ENCODE measurements at regions not wholly inside any gene's neighbourhood (a gene's known extent, or its start where the extent isn't known, plus 50 kb on each side); places are given as distances from the start of the nearest gene placed in this dataset.

DNA sequence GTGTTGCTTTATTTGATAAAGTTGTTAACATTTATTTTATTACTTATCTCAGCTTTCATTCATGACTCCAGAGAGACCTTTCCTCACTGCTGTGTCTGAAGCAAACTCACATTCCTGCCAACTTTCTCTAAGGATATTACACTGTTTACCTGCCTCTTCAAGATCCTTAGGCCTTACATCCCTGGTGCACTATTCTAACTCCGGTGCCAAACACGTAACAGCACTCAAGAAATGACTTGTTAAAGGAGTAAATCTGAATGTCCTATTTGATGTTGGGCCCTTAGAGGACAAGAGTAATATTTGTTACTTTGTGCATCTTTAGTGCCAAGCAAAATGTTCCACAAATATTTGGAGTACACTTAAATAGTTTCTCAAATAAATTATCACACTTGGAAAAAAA, 324.1 kb upstream of the FLRT2 start:
- Mint-ChIP-seq H3K27ac (no peak overlapping the region), H3K4me1 (ENCODE audit: low read depth) (no peaks in the 10 kb centered on the region), H3K27me3 (no peaks in the 10 kb centered on the region), H3K9me3 (peaks cover 10% of the 10 kb centered on the region), H3K36me3 (ENCODE audit: low read depth) (no peaks in the 10 kb centered on the region), H3K4me3 (no peak overlapping the region)
- TF ChIP-seq, protein P1, sequence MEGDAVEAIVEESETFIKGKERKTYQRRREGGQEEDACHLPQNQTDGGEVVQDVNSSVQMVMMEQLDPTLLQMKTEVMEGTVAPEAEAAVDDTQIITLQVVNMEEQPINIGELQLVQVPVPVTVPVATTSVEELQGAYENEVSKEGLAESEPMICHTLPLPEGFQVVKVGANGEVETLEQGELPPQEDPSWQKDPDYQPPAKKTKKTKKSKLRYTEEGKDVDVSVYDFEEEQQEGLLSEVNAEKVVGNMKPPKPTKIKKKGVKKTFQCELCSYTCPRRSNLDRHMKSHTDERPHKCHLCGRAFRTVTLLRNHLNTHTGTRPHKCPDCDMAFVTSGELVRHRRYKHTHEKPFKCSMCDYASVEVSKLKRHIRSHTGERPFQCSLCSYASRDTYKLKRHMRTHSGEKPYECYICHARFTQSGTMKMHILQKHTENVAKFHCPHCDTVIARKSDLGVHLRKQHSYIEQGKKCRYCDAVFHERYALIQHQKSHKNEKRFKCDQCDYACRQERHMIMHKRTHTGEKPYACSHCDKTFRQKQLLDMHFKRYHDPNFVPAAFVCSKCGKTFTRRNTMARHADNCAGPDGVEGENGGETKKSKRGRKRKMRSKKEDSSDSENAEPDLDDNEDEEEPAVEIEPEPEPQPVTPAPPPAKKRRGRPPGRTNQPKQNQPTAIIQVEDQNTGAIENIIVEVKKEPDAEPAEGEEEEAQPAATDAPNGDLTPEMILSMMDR (IDR thresholded peaks at IDR 0.05): no peak
- Histone ChIP-seq H3K4me1 (ENCODE audit: insufficient read depth, low read length) (no peaks in the 10 kb centered on the region), H3K27me3 (ENCODE audit: control insufficient read depth in 1 of 2, insufficient read depth in 2 of 2, low read length in 2 of 2) (no peaks in the 10 kb centered on the region), H3K27ac (ENCODE audit: low read depth in 1 of 2, low read length in 2 of 2) (no peak overlapping the region), H3K4me3 (ENCODE audit: low read length) (no peak overlapping the region), H3K36me3 (ENCODE audit: insufficient read depth, low read length) (no peaks in the 10 kb centered on the region), H3K9me3 (ENCODE audit: control insufficient read depth in 1 of 2, insufficient read depth in 1 of 2, low read length in 2 of 2) (peaks cover 0 to 12% of the 10 kb centered on the region in 2 experiments)
- DNase-seq: no peak
- ChIA-PET CTCF (no interaction called here), POLR2A (no interaction called here)
- intact Hi-C loops (cut with DNase I, micrococcal nuclease): no loop called here
- no peak for ATAC-seq (ENCODE audit: poor library complexity)

GRCh38 chr14:85214471-85214870, 315.5 kb upstream of the FLRT2 start:
- Mint-ChIP-seq H3K4me3 (no peak overlapping the region), H3K27me3 (no peaks in the 10 kb centered on the region), H3K9me3 (peaks cover 10% of the 10 kb centered on the region), H3K36me3 (ENCODE audit: low read depth) (no peaks in the 10 kb centered on the region), H3K27ac (no peak overlapping the region), H3K4me1 (ENCODE audit: low read depth) (no peaks in the 10 kb centered on the region)
- DNase-seq (no peak), ATAC-seq (ENCODE audit: poor library complexity) (no peak)
- TF ChIP-seq, protein P1 (IDR thresholded peaks at IDR 0.05): no peak
- Histone ChIP-seq H3K27ac (ENCODE audit: low read depth in 1 of 2, low read length in 2 of 2) (no peak overlapping the region), H3K4me1 (ENCODE audit: insufficient read depth, low read length) (no peaks in the 10 kb centered on the region), H3K9me3 (ENCODE audit: control insufficient read depth in 1 of 2, insufficient read depth in 1 of 2, low read length in 2 of 2) (no peaks in the 10 kb centered on the region), H3K27me3 (ENCODE audit: control insufficient read depth in 1 of 2, insufficient read depth in 2 of 2, low read length in 2 of 2) (no peaks in the 10 kb centered on the region), H3K4me3 (ENCODE audit: low read length) (no peak overlapping the region), H3K36me3 (ENCODE audit: insufficient read depth, low read length) (no peaks in the 10 kb centered on the region)
- ChIA-PET CTCF (no interaction called here), POLR2A (no interaction called here)
- intact Hi-C loops (cut with DNase I, micrococcal nuclease): no loop called here

DNA sequence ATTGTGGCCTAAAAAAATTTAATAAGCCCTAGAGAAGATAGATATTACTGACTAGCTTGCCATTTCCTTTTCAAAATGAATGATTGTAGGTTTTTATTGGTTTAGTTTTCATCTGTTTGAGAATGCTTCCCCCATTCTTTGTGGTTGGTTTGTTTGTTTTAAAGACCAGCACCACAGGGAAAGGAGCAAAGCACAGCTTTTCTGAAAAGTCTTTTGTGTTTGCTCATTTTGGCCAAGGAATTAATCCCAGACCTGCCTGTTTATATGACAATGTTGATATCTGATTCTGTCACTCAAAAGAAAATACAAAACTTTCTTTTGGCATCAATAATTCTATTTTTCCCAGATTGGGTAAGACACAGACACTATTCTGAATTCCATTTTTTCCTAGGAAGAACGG, 312.5 kb upstream of the FLRT2 start:
- intact Hi-C loops (cut with DNase I, micrococcal nuclease): no loop called here
- POLR2A ChIA-PET: no interaction called here
- H3K4me1 ChIP-seq (ENCODE audit: insufficient read depth, low read length): no peaks in the 10 kb centered on the region
- no peak overlapping the region for H3K4me3 Mint-ChIP-seq
- no peaks in the 10 kb centered on the region for H3K4me1 Mint-ChIP-seq (ENCODE audit: low read depth)
- no peak for ATAC-seq (ENCODE audit: poor library complexity)
- H3K27ac ChIP-seq (ENCODE audit: low read depth in 1 of 2, low read length in 2 of 2): no peak overlapping the region
- H3K27ac Mint-ChIP-seq: no peak overlapping the region
- no peak for DNase-seq
- no peaks in the 10 kb centered on the region for H3K9me3 ChIP-seq (ENCODE audit: control insufficient read depth in 1 of 2, insufficient read depth in 1 of 2, low read length in 2 of 2)
- no peak overlapping the region for H3K4me3 ChIP-seq (ENCODE audit: low read length)
- TF ChIP-seq, protein P1 (IDR thresholded peaks at IDR 0.05): no peak
- CTCF ChIA-PET: no interaction called here
- no peaks in the 10 kb centered on the region for H3K36me3 ChIP-seq (ENCODE audit: insufficient read depth, low read length)
- H3K27me3 Mint-ChIP-seq: no peaks in the 10 kb centered on the region
- no peaks in the 10 kb centered on the region for H3K27me3 ChIP-seq (ENCODE audit: control insufficient read depth in 1 of 2, insufficient read depth in 2 of 2, low read length in 2 of 2)
- H3K36me3 Mint-ChIP-seq (ENCODE audit: low read depth): no peaks in the 10 kb centered on the region
- peaks cover 7% of the 10 kb centered on the region for H3K9me3 Mint-ChIP-seq

All from CD4-positive, alpha-beta T cell (primary cell).